ENCODE measurements at regions not wholly inside any gene's neighbourhood (a gene's known extent, or its start where the extent isn't known, plus 50 kb on each side); places are given as distances from the start of the nearest gene placed in this dataset.
A peak's percentile ranks its signal among the peaks of the same experiment; 100 is the strongest.

- TF ChIP-seq, protein P1, sequence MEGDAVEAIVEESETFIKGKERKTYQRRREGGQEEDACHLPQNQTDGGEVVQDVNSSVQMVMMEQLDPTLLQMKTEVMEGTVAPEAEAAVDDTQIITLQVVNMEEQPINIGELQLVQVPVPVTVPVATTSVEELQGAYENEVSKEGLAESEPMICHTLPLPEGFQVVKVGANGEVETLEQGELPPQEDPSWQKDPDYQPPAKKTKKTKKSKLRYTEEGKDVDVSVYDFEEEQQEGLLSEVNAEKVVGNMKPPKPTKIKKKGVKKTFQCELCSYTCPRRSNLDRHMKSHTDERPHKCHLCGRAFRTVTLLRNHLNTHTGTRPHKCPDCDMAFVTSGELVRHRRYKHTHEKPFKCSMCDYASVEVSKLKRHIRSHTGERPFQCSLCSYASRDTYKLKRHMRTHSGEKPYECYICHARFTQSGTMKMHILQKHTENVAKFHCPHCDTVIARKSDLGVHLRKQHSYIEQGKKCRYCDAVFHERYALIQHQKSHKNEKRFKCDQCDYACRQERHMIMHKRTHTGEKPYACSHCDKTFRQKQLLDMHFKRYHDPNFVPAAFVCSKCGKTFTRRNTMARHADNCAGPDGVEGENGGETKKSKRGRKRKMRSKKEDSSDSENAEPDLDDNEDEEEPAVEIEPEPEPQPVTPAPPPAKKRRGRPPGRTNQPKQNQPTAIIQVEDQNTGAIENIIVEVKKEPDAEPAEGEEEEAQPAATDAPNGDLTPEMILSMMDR (conservative IDR thresholded peaks at IDR 0.05; ENCODE audit: low read length), result no peak
- DNase-seq (ENCODE audit: low read depth), result no peak
- no peak overlapping the region for H3K4me3 ChIP-seq (ENCODE audit: low read length)
Measured at GRCh38 chr1:118744420-118744819, 243.7 kb downstream of the TBX15 start.

- TF ChIP-seq, protein P1 (conservative IDR thresholded peaks at IDR 0.05; ENCODE audit: low read length), result no peak
- H3K4me3 ChIP-seq (ENCODE audit: low read length), result no peak overlapping the region
- no peak for DNase-seq (ENCODE audit: low read depth)
Measured at GRCh38 chr1:118739501-118739900, 248.6 kb downstream of the TBX15 start.

GRCh38 chr1:118736322-118736721 lies 251.8 kb downstream of the TBX15 start:
- H3K4me3 ChIP-seq (ENCODE audit: low read length), result no peak overlapping the region
- DNase-seq (ENCODE audit: low read depth), result no peak
- TF ChIP-seq, protein P1 (conservative IDR thresholded peaks at IDR 0.05; ENCODE audit: low read length), result no peak

GRCh38 chr1:118717893-118718292 lies 270.2 kb downstream of the TBX15 start:
- DNase-seq (ENCODE audit: low read depth), result peak; percentile 0
- TF ChIP-seq, protein P1 (conservative IDR thresholded peaks at IDR 0.05; ENCODE audit: low read length), result no peak
- no peak overlapping the region for H3K4me3 ChIP-seq (ENCODE audit: low read length)

DNA sequence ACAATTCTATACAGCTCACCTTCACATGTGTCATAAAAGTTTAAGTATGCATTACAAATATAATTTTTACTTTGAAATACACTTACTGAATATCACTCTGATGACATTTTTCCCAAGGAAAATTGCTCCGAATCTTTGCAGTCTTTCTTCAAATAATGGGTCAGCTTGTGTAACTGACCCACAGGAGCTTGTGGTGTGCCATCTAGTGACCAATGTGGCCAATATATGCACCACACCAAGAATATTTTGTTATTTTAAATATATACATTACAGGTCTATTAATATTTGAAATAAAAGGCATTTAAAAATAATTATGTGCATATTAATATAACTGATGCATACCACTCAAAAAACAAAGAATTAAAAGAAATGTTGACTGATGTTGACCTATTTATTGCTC lies 271.4 kb downstream of the TBX15 start:
- peak; percentile 4 for DNase-seq (ENCODE audit: low read depth)

DNA sequence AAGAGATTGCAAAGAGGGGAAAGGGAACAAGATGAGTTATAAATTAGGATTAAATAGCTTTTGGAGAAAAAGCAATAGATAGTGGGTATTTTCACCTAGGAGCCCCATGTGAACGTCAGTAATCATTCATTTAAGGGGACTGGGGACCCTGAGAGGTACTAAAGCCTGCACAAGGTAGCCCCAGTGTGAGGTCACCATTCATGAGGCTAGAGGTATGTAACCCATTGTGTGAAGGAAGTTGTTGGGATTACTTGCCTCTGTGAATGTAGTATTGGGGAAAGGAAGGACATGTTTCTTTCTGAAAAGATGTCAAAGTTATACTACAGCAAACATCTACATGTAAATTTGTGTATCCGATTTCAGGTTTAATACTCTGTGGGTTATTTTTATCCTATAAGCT lies 276.8 kb downstream of the TBX15 start:
- no peak overlapping the region for H3K4me3 ChIP-seq (ENCODE audit: low read length)
- TF ChIP-seq, protein P1 (conservative IDR thresholded peaks at IDR 0.05; ENCODE audit: low read length), result no peak

More for the DNA sequence above, 271.4 kb downstream of the TBX15 start:
- no peak overlapping the region for H3K4me3 ChIP-seq (ENCODE audit: low read length)
- TF ChIP-seq, protein P1 (conservative IDR thresholded peaks at IDR 0.05; ENCODE audit: low read length), result peak; percentile 29

DNA sequence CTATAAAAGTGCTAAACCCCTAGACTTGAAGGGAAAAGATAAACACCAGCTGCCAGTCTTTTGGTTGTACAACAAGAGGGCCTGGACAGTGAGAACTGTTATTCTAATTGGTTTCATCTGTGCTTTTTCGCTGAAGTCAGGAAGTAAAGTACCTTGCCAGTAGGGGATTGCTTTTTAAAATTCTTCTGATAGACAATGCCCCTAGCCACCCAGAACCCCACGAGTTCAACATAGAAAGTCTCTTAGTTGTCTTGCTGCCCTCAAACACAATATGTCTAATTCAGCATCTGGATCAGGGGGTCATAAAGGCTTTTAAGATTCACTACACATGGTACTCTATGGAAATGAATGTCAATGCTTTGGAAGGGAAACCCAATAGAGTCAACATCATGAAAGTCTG lies 289.2 kb downstream of the TBX15 start:
- TF ChIP-seq, protein P1 (conservative IDR thresholded peaks at IDR 0.05; ENCODE audit: low read length), result no peak

More for the DNA sequence above, 276.8 kb downstream of the TBX15 start:
- DNase-seq (ENCODE audit: low read depth), result no peak

More for the DNA sequence above, 289.2 kb downstream of the TBX15 start:
- no peak overlapping the region for H3K4me3 ChIP-seq (ENCODE audit: low read length)
- DNase-seq (ENCODE audit: low read depth), result no peak

Data from AG10803 (cell line).